Left renal pelvis (tissue), 4 donors: ENCODE measurements at regions not wholly inside any gene's neighbourhood (a gene's known extent, or its start where the extent isn't known, plus 50 kb on each side); places are given as distances from the start of the nearest gene placed in this dataset.

ENCODE experiments used
- DNase-seq, 4 donors: peaks; one replicate each; pipeline ENCODE4 v3.0.0-alpha.2; 2013; ENCODE audit warnings: low read depth in 4 of 4, low spot score in 3 of 4

- no peak for DNase-seq
Observed at GRCh38 chr12:74899031-74899829, 310.4 kb downstream of the KCNC2 start.

DNA sequence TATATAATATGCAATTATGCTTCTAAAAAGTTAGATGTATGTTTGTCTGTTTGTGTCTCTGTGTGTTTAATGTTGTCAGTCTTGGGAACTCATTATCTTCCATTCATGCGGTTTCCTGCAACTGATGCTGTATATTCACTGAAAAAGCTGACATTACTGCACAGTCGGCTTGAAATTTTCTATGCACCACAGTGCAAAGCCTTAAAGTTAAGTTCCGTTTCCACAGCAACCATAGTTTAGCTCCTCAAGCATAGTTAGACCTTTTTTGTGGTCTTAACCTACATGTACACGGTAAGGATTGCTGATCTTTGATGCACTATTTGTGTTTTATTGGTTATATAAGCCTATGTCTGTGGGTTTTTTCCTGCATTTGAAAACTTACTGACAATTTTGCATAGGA, 309.4 kb downstream of the KCNC2 start:
- DNase-seq: no peak

DNA sequence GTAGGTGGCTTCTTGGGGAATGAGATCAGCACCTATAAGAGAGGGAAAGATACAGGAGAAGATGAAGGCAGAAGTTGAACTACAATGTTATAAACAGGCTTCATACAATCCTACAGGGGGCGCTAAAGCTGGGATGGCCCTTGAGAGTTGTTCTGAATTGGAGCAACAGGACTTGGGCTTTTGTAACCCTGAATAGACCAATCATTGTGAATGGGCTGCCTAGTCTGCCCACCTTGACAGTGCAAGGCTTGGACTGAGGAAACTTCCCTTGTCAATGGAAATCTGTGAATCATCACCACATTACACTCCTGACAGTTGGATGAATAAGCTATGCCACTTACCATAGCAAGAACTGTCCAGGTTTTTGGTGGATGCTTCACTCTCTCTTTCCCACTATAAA, 306.1 kb downstream of the KCNC2 start:
- DNase-seq: no peak

DNA sequence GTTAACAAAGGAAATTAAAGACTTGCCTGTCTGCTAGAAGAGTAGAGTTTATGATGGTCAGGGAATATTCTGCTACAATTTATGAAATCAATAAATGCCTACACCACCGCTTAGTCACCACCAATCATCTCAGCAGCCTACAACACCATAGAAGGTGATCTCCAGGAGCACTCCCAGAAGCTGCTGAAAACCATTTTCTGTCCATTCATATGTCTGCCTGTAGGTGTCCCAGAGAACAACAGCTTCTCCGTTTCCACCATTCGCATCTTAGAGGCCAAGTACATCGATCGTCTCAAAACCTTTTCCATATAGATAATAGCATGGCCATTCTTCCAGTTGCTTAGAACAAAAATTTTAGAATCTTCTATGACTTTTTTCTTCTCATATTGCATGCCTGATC, 303.4 kb downstream of the KCNC2 start:
- no peak for DNase-seq

DNA sequence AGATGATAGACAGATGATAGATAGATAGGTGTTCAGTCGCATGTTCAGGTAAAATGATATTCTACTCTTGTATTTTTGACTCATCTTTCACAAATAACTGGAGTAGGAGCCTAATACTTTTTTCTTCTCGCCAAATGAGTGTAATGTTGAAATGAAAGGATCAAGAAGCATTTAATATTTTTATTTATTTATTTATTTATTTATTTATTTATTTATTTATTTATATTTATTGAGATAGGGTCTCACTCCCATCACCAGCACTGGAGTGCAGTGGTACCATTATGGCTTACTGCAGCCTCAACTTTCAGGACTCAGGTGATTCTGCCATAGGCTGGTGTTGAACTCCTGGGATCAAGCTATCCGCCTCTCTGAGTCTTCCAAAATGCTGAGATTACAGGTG, 298.8 kb downstream of the KCNC2 start:
- DNase-seq: no peak

GRCh38 chr12:74914378-74914777, 295.3 kb downstream of the KCNC2 start:
- DNase-seq: no peak

GRCh38 chr12:74915718-74916117, 293.9 kb downstream of the KCNC2 start:
- no peak for DNase-seq

DNA sequence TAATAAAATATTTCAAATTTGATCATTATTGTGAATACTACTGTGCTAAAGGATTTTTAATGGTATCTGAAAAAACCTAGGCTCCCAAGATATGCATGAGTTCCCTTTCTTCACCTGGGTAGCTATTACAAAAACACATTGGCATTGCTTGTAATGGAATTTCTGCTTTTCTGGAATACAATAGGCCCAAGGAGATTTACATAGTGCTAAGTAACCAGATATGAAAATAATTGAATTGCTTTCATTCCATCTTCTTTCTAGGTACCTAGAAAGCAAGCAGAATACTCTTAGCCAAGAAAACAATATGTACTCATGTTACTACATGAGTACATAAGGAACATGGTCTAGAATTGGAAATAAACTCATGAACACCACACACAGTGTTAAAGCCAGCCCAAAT, 291.9 kb downstream of the KCNC2 start:
- no peak for DNase-seq

GRCh38 chr12:74918291-74918690, 291.3 kb downstream of the KCNC2 start:
- DNase-seq: no peak

DNA sequence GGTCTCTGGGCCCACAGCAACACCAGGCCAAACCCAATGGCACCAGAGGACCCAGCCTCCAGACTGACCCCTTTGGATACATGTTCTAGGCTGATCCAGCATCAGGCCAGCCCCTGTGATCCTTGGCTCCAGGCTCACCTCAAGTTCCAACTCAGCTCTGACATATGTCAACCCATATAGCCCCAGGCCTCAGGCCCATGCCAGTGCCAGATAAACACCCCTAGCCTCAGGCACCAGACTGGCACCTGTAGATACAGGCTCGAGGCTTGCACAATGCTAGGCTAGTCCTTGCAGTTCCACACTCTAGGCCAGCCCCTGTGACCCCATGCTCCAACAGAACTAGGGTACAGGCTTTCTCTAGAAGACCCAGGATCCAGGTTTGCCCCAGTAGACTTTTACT, 287.5 kb downstream of the KCNC2 start:
- no peak for DNase-seq

DNA sequence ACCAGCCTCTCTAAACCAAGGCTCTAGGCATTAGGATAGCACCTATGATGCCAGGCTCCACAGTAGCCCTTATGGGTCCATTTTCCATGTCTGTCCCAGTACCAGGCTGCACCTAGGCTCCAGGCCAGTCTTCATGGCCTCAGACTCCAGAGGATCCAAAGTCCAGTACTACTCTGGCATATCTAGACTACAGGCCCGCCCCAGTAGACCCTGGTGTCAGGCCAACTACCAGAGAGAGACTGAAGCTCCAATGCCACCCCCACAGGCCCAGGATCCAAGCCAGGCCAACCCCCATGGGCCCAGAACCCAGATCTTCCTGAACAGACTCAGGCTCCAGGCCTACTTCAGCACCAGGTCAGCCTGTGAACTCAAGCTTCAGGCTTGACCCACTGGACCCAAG, 287.0 kb downstream of the KCNC2 start:
- DNase-seq: no peak

DNA sequence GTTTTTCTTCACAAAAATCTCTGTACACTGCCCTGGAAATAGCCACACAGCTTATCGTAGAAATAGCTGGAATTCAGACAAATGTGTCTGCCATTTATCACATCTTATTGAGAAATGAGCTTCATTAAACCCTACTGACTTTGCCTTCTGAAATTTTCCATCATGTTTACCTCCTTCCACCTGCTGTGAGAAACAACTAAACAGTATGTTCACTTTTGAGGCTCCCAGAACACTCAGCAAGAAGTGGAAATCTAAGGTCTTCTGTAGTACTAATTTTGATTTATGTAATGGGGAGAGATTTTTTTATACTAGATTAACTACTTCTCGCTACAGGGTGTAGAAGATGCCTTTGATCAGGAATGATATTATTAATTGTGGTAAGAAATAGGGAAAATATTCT, 268.0 kb downstream of the KCNC2 start:
- no peak for DNase-seq

DNA sequence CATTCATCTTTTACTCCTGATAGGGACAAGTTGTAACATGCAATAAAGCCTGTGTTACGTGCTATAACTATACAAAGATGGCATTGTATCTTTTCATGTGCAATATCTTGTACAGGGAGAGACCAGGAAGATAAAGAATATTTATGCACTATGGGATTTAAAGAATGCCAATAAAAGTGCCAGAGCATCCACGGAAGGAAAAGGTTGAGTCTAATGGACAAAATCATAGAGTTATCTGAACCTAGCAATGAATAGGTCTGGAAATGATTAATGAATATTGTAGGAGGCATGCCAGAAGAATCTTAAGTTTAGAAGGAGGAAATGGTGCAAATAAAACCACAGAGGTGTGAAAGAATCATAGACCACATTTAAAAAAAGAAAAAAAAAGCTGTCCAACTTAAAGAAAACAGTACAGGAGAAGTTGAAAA, 263.9 kb downstream of the KCNC2 start:
- DNase-seq: no peak

GRCh38 chr12:74953697-74954096, 255.9 kb downstream of the KCNC2 start:
- no peak for DNase-seq

DNA sequence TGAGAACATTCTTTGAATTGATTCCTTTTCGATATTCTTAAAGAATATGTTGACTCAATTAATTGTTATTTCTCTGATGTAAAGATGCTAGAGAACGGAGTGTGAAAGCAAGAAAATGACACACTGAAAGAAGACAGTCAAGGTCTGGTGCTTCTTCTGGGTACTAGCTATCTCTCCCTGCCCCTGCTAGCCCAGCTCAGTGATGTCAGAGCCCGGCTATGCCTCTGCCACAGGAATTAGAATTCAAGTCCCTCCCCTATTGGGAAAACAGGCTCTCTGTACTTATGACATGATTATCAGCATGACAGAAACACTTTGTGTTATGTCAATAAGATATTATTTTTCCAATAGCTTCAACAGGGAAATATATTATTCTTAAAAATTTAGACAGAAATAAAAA, 252.4 kb downstream of the KCNC2 start:
- DNase-seq: no peak

- DNase-seq: no peak
Observed at GRCh38 chr12:74957634-74958033, 252.0 kb downstream of the KCNC2 start.

DNA sequence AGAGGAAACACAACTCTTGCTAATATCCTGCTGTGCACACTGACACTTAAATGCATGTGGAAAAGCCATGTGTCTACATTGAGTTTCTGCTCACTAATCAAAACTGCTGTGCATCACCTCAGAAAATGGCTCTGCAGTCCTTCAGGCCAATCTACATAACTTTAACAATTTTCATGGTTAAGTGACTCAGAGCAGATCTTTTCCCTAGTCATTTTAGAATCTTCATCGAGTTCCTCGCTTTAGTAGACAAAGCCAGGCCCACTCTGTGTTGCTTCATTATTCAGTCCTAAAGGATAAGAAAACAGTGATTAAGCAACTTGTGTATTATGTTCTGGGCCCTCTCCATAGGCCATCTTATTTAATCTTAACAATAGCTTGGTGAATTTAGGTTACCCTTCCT, 250.0 kb downstream of the KCNC2 start:
- DNase-seq: no peak

DNA sequence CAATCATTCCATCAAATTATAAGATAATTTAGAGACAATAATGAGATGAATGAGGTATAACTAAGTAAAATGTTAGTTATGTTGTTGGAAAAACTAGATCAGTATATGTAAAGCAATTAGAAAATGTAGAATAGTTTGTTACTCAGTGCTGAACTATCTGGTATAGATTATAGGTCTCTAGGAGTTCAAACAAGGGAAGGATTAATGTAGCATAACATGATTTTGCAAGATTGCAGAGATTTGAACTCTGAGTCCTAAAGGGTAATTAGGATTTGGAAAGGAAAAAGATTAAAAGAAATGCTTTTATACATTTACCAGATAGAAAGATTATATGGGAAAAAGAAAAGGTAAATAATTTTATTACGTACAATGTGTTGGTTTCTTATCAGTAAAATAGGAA, 246.3 kb downstream of the KCNC2 start:
- DNase-seq: no peak

GRCh38 chr12:74963867-74964331, 245.7 kb downstream of the KCNC2 start:
- no peak for DNase-seq

DNA sequence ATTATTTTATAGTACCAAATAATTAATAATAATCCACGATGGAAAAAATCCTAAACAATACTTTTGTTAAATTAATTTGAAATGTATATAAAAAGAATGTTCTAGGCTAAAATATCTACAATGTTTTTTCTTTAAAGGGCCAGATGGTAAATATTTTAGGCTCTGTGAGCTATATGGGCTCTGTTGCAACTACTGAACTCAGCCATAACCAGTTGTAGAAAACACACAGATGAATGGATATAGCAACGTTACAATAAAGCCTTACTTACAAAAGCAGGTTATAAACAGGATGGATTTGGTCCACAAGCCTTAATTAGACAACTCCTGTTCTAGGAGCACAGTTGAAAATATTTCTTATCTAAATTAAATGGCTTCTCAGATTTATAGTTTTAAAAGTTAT, 245.2 kb downstream of the KCNC2 start:
- DNase-seq: no peak

- DNase-seq: no peak
Observed at GRCh38 chr12:74971201-74971600, 238.4 kb downstream of the KCNC2 start.

- no peak for DNase-seq
Observed at GRCh38 chr12:74977832-74978481, 231.7 kb downstream of the KCNC2 start.
